IMR-90 (cell line): ENCODE measurements at regions not wholly inside any gene's neighbourhood (a gene's known extent, or its start where the extent isn't known, plus 50 kb on each side); places are given as distances from the start of the nearest gene placed in this dataset.

ENCODE experiments used
- ATAC-seq: fragments of 200-7000 bp; cut with Tn5 transposase; 2 replicates; pipeline ENCODE4 v1.9.1; 2020; ENCODE audit warnings: low read depth, mild to moderate bottlenecking, moderate library complexity
- BruUV-seq: library from RNA; stranded (reverse); fragments of 400-500 nt; replicated peaks from 2 replicates; lab custom pipeline; 2021; lab: Mats Ljungman, UMichigan
- CTCF ChIA-PET: fragments of 300-600 bp; formaldehyde crosslinking; extraction: SDS; loops from one replicate; lab custom pipeline; 2021; ENCODE audit warnings: antibody characterized with exemption; lab: Yijun Ruan, JAX
- POLR2A ChIA-PET: fragments of 300-600 bp; sonication (Branson Sonifier 250); formaldehyde crosslinking; loops from one replicate; lab custom pipeline; 2022; ENCODE audit warnings: antibody characterized with exemption; ENCODE audit not compliant: unreplicated experiment; lab: Charles Lee
- DNase-seq: peaks from one replicate; pipeline ENCODE4 v3.0.0; 2013
- H2AFZ ChIP-seq: replicated peaks from 2 replicates; pipeline ENCODE3; 2013; ENCODE audit warnings: low read length, mild to moderate bottlenecking; ENCODE audit not compliant: poor library complexity
- H2AK5ac ChIP-seq: 2 replicates; pipeline ENCODE4 v1.6.1; 2013; ENCODE audit warnings: low read depth, low read length, inconsistent platforms
- H2AK9ac ChIP-seq: replicated peaks from 2 replicates; pipeline ENCODE3; 2013; ENCODE audit warnings: mild to moderate bottlenecking, low read depth, low read length, moderate library complexity; ENCODE audit not compliant: poor library complexity
- H2BK120ac ChIP-seq: 2 replicates; pipeline ENCODE4 v1.6.1; 2013; ENCODE audit warnings: low read depth, low read length, inconsistent platforms
- H2BK15ac ChIP-seq: 3 replicates; pipeline ENCODE4 v1.6.1; 2013; ENCODE audit warnings: low read depth, low read length, inconsistent platforms
- H2BK20ac ChIP-seq: 2 replicates; pipeline ENCODE4 v1.6.1; 2013; ENCODE audit warnings: low read depth, mild to moderate bottlenecking, inconsistent platforms, low read length, moderate library complexity
- H2BK5ac ChIP-seq: 2 replicates; pipeline ENCODE4 v1.6.1; 2013; ENCODE audit warnings: mild to moderate bottlenecking, low read depth, low read length, inconsistent platforms; ENCODE audit not compliant: poor library complexity, severe bottlenecking
- H3K14ac ChIP-seq: replicated peaks from 2 replicates; pipeline ENCODE4 v1.6.1; 2013; ENCODE audit warnings: low read depth, low read length, inconsistent platforms
- H3K18ac ChIP-seq: 2 replicates; pipeline ENCODE4 v1.6.1; 2013; ENCODE audit warnings: low read depth, low read length, control low read depth
- H3K23ac ChIP-seq: 2 replicates; pipeline ENCODE4 v1.6.1; 2013; ENCODE audit warnings: low read depth, low read length, inconsistent platforms
- H3K27ac ChIP-seq: 2 replicates; pipeline ENCODE4 v1.5.1; 2013; ENCODE audit warnings: mild to moderate bottlenecking, control low read depth, low read length; ENCODE audit not compliant: insufficient read depth
- H3K27me3 ChIP-seq: 2 replicates; pipeline ENCODE4 v1.6.1; 2013; ENCODE audit warnings: low read length; ENCODE audit not compliant: control insufficient read depth, insufficient read depth
- H3K36me3 ChIP-seq: 2 replicates; pipeline ENCODE4 v1.6.1; 2013; ENCODE audit warnings: low read length, mixed read lengths; ENCODE audit not compliant: control insufficient read depth, insufficient read depth
- H3K4ac ChIP-seq: 2 replicates; pipeline ENCODE4 v1.6.1; 2013; ENCODE audit warnings: low read depth, low read length, inconsistent platforms
- H3K4me1 ChIP-seq: 2 replicates; pipeline ENCODE4 v1.6.1; 2013; ENCODE audit warnings: low read length, mixed read lengths; ENCODE audit not compliant: control insufficient read depth, insufficient read depth
- H3K4me2 ChIP-seq: 2 replicates; pipeline ENCODE4 v1.6.1; 2013; ENCODE audit warnings: low read depth, mild to moderate bottlenecking, control low read depth, low read length, moderate library complexity
- H3K4me3 ChIP-seq: 2 replicates; pipeline ENCODE4 v1.5.1; 2013; ENCODE audit warnings: low read depth, mild to moderate bottlenecking, control low read depth, low read length, moderate library complexity; ENCODE audit not compliant: insufficient read depth
- H3K56ac ChIP-seq: 2 replicates; pipeline ENCODE4 v1.6.1; 2013; ENCODE audit warnings: low read length, inconsistent platforms; ENCODE audit not compliant: insufficient read depth; ENCODE audit errors: extremely low read depth
- H3K79me1 ChIP-seq, 2 experiments: 2 replicates each; pipeline ENCODE4 v1.6.1; 2013; ENCODE audit warnings: low read length in 2 of 2, inconsistent platforms in 1 of 2, low read depth in 1 of 2
- H3K9ac ChIP-seq: 2 replicates; pipeline ENCODE4 v1.6.1; 2013; ENCODE audit warnings: low read depth, low read length, control low read depth
- H3K9me1 ChIP-seq: 2 replicates; pipeline ENCODE4 v1.6.1; 2013; ENCODE audit warnings: low read length, inconsistent platforms; ENCODE audit not compliant: insufficient read depth
- H3K9me3 ChIP-seq: 2 replicates; pipeline ENCODE4 v1.6.1; 2013; ENCODE audit warnings: low read length; ENCODE audit not compliant: control insufficient read depth, insufficient read depth
- H4K20me1 ChIP-seq: 2 replicates; pipeline ENCODE4 v1.6.1; 2013; ENCODE audit warnings: low read length, inconsistent platforms; ENCODE audit not compliant: insufficient read depth
- H4K5ac ChIP-seq: 2 replicates; pipeline ENCODE4 v1.6.1; 2013; ENCODE audit warnings: mild to moderate bottlenecking, low read depth, low read length, control low read depth
- H4K8ac ChIP-seq, 2 experiments: 2 replicates each; pipeline ENCODE4 v1.6.1; 2013; ENCODE audit warnings: low read depth in 2 of 2, low read length in 2 of 2, control low read depth in 1 of 2, inconsistent platforms in 1 of 2
- H4K91ac ChIP-seq: 2 replicates; pipeline ENCODE4 v1.6.1; 2013; ENCODE audit warnings: low read depth, low read length, inconsistent platforms; ENCODE audit not compliant: insufficient read depth
- BHLHE40 ChIP-seq: fragments of 150-350 bp; IDR thresholded peaks from 2 replicates; pipeline ENCODE4 v1.6.1; 2016; ENCODE audit warnings: mild to moderate bottlenecking, low read depth, low read length
- CEBPB ChIP-seq: IDR thresholded peaks from 2 replicates; pipeline ENCODE4 v1.6.1; 2012; ENCODE audit warnings: low read depth, low read length, improper control_type of control experiment
- CHD1 ChIP-seq: IDR thresholded peaks from 2 replicates; pipeline ENCODE4 v1.6.1; 2012; ENCODE audit warnings: low read depth, low read length, improper control_type of control experiment
- FOS ChIP-seq: fragments of 150-350 bp; IDR thresholded peaks from 2 replicates; pipeline ENCODE4 v1.6.1; 2016; ENCODE audit warnings: low read depth, low read length
- MXI1 ChIP-seq: IDR thresholded peaks from 2 replicates; pipeline ENCODE4 v1.6.1; 2012; ENCODE audit warnings: low read depth, mild to moderate bottlenecking, low read length, moderate library complexity, borderline replicate concordance
- NFE2L2 ChIP-seq: fragments of 150-350 bp; IDR thresholded peaks from 2 replicates; pipeline ENCODE4 v1.6.1; 2016; ENCODE audit warnings: low read depth, mild to moderate bottlenecking, low read length
- RAD21 ChIP-seq: IDR thresholded peaks from 2 replicates; pipeline ENCODE4 v1.6.1; 2012; ENCODE audit warnings: low read length, improper control_type of control experiment
- SMC3 ChIP-seq: fragments of 150-350 bp; IDR thresholded peaks from 2 replicates; pipeline ENCODE4 v1.6.1; 2016; ENCODE audit warnings: low read depth, mild to moderate bottlenecking, antibody characterized with exemption, low read length, moderate library complexity
- WGBS, 2 experiments: methylation state at CpG; one replicate each; pipeline versions ENCODE4 v1.1.5 to v1.1.7; 2013; ENCODE audit warnings: missing lambda C conversion rate in 2 of 2; ENCODE audit not compliant: insufficient read length in 1 of 2; ENCODE audit errors: extremely low coverage in 2 of 2; 5-methylcytosine and 5-hydroxymethylcytosine counted together
- dilution Hi-C: fragments of 300-500 bp; cut with HindIII; formaldehyde crosslinking; loops from one replicate; pipeline ENCODE4 v1.14.3; 2018; ENCODE audit warnings: low sequenced_read_pairs; ENCODE audit not compliant: unreplicated experiment
- in situ Hi-C: fragments of 300-500 bp; cut with MboI; formaldehyde crosslinking; loops from 3 replicates; pipeline ENCODE4 v1.14.3; 2019; ENCODE audit warnings: low sequenced_read_pairs, inconsistent platforms, mixed read lengths
- intact Hi-C: fragments of 100-400 bp; cut with micrococcal nuclease; formaldehyde crosslinking; loops from 2 replicates; pipeline ENCODE4 v1.10.0; 2022
- TF ChIP-seq, protein P1 (sequence below): fragments of 150-350 bp; IDR thresholded peaks from 2 replicates; pipeline ENCODE4 v1.6.1; 2017; ENCODE audit warnings: mild to moderate bottlenecking, antibody characterized with exemption, low read length, low read depth
- TF ChIP-seq, protein P2 (sequence below): fragments of 150-350 bp; IDR thresholded peaks from 2 replicates; pipeline ENCODE4 v1.6.1; 2016; ENCODE audit warnings: low read depth, mild to moderate bottlenecking, low read length, moderate library complexity, borderline replicate concordance
- TF ChIP-seq, protein P3 (sequence below): conservative IDR thresholded peaks from 2 replicates; pipeline ENCODE4 v1.5.1; 2012; ENCODE audit warnings: mild to moderate bottlenecking, low read depth, low read length, improper control_type of control experiment

DNA sequence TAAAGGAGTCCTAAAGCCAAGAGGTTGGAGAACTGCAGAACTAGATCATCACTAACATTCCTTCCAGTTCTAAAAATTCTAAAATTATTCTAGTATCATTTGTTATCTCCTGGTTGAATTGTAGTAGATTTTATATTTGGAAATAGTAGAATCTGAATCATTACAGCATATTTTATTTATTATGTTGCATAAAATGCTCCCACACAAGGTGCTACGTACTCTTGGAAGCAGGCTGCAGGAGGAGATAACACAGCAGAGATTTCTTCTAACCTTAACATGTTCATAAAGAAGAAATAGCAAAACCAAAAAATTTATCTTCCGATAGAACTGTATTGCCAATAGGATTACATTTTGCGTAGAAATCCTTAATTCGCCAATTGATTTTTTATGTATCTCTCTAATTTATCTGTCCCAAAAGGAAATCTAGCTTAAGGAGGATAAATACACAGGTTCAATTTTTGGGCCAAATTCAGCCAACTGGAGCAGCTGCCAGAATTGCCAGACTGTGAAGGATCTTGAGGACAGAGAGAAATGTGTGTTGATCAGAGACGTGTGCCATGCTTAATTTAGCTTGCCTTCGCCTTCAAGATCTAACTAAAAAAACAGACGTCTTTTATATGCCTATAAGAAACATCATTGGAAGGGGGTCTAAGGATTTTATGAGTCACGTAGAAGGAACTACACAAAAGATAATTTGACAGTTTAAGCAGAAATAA lies 134.4 kb upstream of the MITF start:
- in situ Hi-C loops = no loop called here
- no peak overlapping the region for H3K4me3 ChIP-seq
- no peak overlapping the region for H4K91ac ChIP-seq
- no CpG with 5 or more reads among the region's 8 CpGs for WGBS, 2 experiments
- dilution Hi-C loops = no loop called here
- no peak overlapping the region for H2BK20ac ChIP-seq
- H3K27ac ChIP-seq = no peak overlapping the region
- H3K27me3 ChIP-seq = no peaks in the 10 kb centered on the region
- H2AK9ac ChIP-seq = no peak overlapping the region
- intact Hi-C loops = no loop called here
- no peak overlapping the region for H2AFZ ChIP-seq
- no TSS peak for BruUV-seq
- H3K14ac ChIP-seq = no peak overlapping the region
- H3K4me2 ChIP-seq = no peak overlapping the region
- no peak overlapping the region for H3K9ac ChIP-seq
- ChIA-PET CTCF (no interaction called here), POLR2A (no interaction called here)
- H2BK15ac ChIP-seq = no peak overlapping the region
- DNase-seq (no peak), ATAC-seq (no peak)
- H3K4me1 ChIP-seq = no peaks in the 10 kb centered on the region
- no peaks in the 10 kb centered on the region for H3K9me3 ChIP-seq
- no peaks in the 10 kb centered on the region for H4K20me1 ChIP-seq
- no peak overlapping the region for H2BK5ac ChIP-seq
- no peak overlapping the region for H3K56ac ChIP-seq
- H2BK120ac ChIP-seq = no peak overlapping the region
- H3K4ac ChIP-seq = no peak overlapping the region
- no peaks in the 10 kb centered on the region for H3K9me1 ChIP-seq
- H3K36me3 ChIP-seq = no peaks in the 10 kb centered on the region
- H4K8ac ChIP-seq = no peak overlapping the region
- H3K23ac ChIP-seq = no peak overlapping the region
- no peaks in the 10 kb centered on the region for H3K79me1 ChIP-seq
- TF ChIP-seq, protein P1, sequence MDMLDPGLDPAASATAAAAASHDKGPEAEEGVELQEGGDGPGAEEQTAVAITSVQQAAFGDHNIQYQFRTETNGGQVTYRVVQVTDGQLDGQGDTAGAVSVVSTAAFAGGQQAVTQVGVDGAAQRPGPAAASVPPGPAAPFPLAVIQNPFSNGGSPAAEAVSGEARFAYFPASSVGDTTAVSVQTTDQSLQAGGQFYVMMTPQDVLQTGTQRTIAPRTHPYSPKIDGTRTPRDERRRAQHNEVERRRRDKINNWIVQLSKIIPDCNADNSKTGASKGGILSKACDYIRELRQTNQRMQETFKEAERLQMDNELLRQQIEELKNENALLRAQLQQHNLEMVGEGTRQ = no peak
- TF ChIP-seq, protein P2, sequence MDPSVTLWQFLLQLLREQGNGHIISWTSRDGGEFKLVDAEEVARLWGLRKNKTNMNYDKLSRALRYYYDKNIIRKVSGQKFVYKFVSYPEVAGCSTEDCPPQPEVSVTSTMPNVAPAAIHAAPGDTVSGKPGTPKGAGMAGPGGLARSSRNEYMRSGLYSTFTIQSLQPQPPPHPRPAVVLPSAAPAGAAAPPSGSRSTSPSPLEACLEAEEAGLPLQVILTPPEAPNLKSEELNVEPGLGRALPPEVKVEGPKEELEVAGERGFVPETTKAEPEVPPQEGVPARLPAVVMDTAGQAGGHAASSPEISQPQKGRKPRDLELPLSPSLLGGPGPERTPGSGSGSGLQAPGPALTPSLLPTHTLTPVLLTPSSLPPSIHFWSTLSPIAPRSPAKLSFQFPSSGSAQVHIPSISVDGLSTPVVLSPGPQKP = no peak
- TF ChIP-seq SMC3 (no peak), MXI1 (no peak), BHLHE40 (no peak), RAD21 (no peak), NFE2L2 (no peak), FOS (no peak), CEBPB (no peak), CHD1 (no peak)
- TF ChIP-seq, protein P3, sequence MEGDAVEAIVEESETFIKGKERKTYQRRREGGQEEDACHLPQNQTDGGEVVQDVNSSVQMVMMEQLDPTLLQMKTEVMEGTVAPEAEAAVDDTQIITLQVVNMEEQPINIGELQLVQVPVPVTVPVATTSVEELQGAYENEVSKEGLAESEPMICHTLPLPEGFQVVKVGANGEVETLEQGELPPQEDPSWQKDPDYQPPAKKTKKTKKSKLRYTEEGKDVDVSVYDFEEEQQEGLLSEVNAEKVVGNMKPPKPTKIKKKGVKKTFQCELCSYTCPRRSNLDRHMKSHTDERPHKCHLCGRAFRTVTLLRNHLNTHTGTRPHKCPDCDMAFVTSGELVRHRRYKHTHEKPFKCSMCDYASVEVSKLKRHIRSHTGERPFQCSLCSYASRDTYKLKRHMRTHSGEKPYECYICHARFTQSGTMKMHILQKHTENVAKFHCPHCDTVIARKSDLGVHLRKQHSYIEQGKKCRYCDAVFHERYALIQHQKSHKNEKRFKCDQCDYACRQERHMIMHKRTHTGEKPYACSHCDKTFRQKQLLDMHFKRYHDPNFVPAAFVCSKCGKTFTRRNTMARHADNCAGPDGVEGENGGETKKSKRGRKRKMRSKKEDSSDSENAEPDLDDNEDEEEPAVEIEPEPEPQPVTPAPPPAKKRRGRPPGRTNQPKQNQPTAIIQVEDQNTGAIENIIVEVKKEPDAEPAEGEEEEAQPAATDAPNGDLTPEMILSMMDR = no peak
- no peak overlapping the region for H2AK5ac ChIP-seq
- H4K5ac ChIP-seq = no peak overlapping the region
- H3K18ac ChIP-seq = no peak overlapping the region
